ENCODE measurements at regions not wholly inside any gene's neighbourhood (a gene's known extent, or its start where the extent isn't known, plus 50 kb on each side); places are given as distances from the start of the nearest gene placed in this dataset.
"Not testable (repeated sequence)": the region's sequence is repeated elsewhere in the genome, so short reads cannot be mapped to it uniquely, and the experiment has no call there.

- Mint-ChIP-seq H3K9me3 (peaks cover 2 to 24% (median 15%) of the 10 kb centered on the region in 6 donors), H3K27me3 (ENCODE audit: low read depth in 3 of 3) (peaks cover 0 to 1% (median 0%) of the 10 kb centered on the region in 3 donors), H3K4me1 (no peaks in the 10 kb centered on the region), H3K4me3 (no peak overlapping the region), H3K27ac (no peak overlapping the region), H3K36me3 (peaks cover 0 to 5% (median 4%) of the 10 kb centered on the region in 3 donors)
- no peak for DNase-seq
These were observed 732.5 kb upstream of the AGA start for GRCh38 chr4:178174756-178175155.

- Mint-ChIP-seq H3K4me1 (no peaks in the 10 kb centered on the region), H3K4me3 (no peak overlapping the region), H3K36me3 (no peaks in the 10 kb centered on the region), H3K27ac (no peak overlapping the region), H3K27me3 (ENCODE audit: low read depth in 3 of 3) (no peaks in the 10 kb centered on the region), H3K9me3 (peaks cover 17 to 53% (median 29%) of the 10 kb centered on the region in 6 donors)
- DNase-seq: no peak
These were observed 743.3 kb upstream of the AGA start for GRCh38 chr4:178185517-178185916.

GRCh38 chr4:178192611-178193010 lies 750.4 kb upstream of the AGA start:
- Mint-ChIP-seq H3K27me3 (ENCODE audit: low read depth in 3 of 3) (peaks cover 0 to 3% (median 0%) of the 10 kb centered on the region in 3 donors), H3K36me3 (peaks cover 0 to 5% (median 0%) of the 10 kb centered on the region in 3 donors), H3K4me1 (no peaks in the 10 kb centered on the region), H3K4me3 (no peak overlapping the region), H3K27ac (no peak overlapping the region), H3K9me3 (peaks cover 17 to 62% (median 39%) of the 10 kb centered on the region in 6 donors)
- DNase-seq: no peak

- Mint-ChIP-seq H3K4me3 (no peak overlapping the region), H3K27me3 (ENCODE audit: low read depth in 3 of 3) (peaks cover 0 to 3% (median 0%) of the 10 kb centered on the region in 3 donors), H3K9me3 (peaks cover 3 to 58% (median 37%) of the 10 kb centered on the region in 6 donors), H3K4me1 (no peaks in the 10 kb centered on the region), H3K27ac (no peak overlapping the region), H3K36me3 (no peaks in the 10 kb centered on the region)
- DNase-seq: no peak
These were observed 754.6 kb upstream of the AGA start for GRCh38 chr4:178196751-178197374.

GRCh38 chr4:178198691-178199090 lies 756.5 kb upstream of the AGA start:
- H3K4me3 Mint-ChIP-seq: no peak overlapping the region
- no peak overlapping the region for H3K27ac Mint-ChIP-seq
- DNase-seq: no peak
- no peaks in the 10 kb centered on the region for H3K4me1 Mint-ChIP-seq
- peaks cover 1 to 48% (median 25%) of the 10 kb centered on the region in 6 donors for H3K9me3 Mint-ChIP-seq
- H3K36me3 Mint-ChIP-seq: no peaks in the 10 kb centered on the region
- H3K27me3 Mint-ChIP-seq (ENCODE audit: low read depth in 3 of 3): peaks cover 0 to 3% (median 0%) of the 10 kb centered on the region in 3 donors

- no peak overlapping the region for H3K27ac Mint-ChIP-seq
- no peak overlapping the region for H3K4me3 Mint-ChIP-seq
- no peaks in the 10 kb centered on the region for H3K36me3 Mint-ChIP-seq
- no peaks in the 10 kb centered on the region for H3K4me1 Mint-ChIP-seq
- DNase-seq: no peak
- no peaks in the 10 kb centered on the region for H3K27me3 Mint-ChIP-seq (ENCODE audit: low read depth in 3 of 3)
- peaks cover 2 to 62% (median 20%) of the 10 kb centered on the region in 6 donors for H3K9me3 Mint-ChIP-seq
These were observed 760.2 kb upstream of the AGA start for GRCh38 chr4:178202422-178202821.

GRCh38 chr4:178205826-178206225 lies 763.6 kb upstream of the AGA start:
- Mint-ChIP-seq H3K36me3 (no peaks in the 10 kb centered on the region), H3K9me3 (peaks cover 2 to 57% (median 20%) of the 10 kb centered on the region in 6 donors), H3K4me1 (no peaks in the 10 kb centered on the region), H3K27ac (no peak overlapping the region), H3K27me3 (ENCODE audit: low read depth in 3 of 3) (no peaks in the 10 kb centered on the region), H3K4me3 (no peak overlapping the region)
- DNase-seq: no peak

- peaks cover 3 to 14% (median 9%) of the 10 kb centered on the region in 6 donors for H3K9me3 Mint-ChIP-seq
These were observed 773.1 kb upstream of the AGA start for GRCh38 chr4:178215309-178215708.

GRCh38 chr4:178215763-178216162 lies 773.5 kb upstream of the AGA start:
- H3K4me3 Mint-ChIP-seq: no peak overlapping the region
- H3K27me3 Mint-ChIP-seq (ENCODE audit: low read depth in 3 of 3): no peaks in the 10 kb centered on the region
- peaks cover 0 to 3% (median 0%) of the 10 kb centered on the region in 3 donors for H3K36me3 Mint-ChIP-seq
- no peak overlapping the region for H3K27ac Mint-ChIP-seq
- H3K9me3 Mint-ChIP-seq: peaks cover 3 to 14% (median 9%) of the 10 kb centered on the region in 6 donors
- H3K4me1 Mint-ChIP-seq: no peaks in the 10 kb centered on the region
- no peak for DNase-seq

More at GRCh38 chr4:178215309-178215708, 773.1 kb upstream of the AGA start:
- no peak overlapping the region for H3K27ac Mint-ChIP-seq
- no peaks in the 10 kb centered on the region for H3K27me3 Mint-ChIP-seq (ENCODE audit: low read depth in 3 of 3)
- no peaks in the 10 kb centered on the region for H3K4me1 Mint-ChIP-seq
- DNase-seq: no peak
- H3K36me3 Mint-ChIP-seq: peaks cover 0 to 3% (median 0%) of the 10 kb centered on the region in 3 donors
- H3K4me3 Mint-ChIP-seq: no peak overlapping the region

- peaks cover 12 to 72% (median 56%) of the 10 kb centered on the region in 6 donors for H3K9me3 Mint-ChIP-seq
- H3K4me1 Mint-ChIP-seq; H3K27ac Mint-ChIP-seq; DNase-seq; H3K27me3 Mint-ChIP-seq (ENCODE audit: low read depth in 3 of 3); H3K36me3 Mint-ChIP-seq; H3K4me3 Mint-ChIP-seq: not testable (repeated sequence)
These were observed 784.2 kb upstream of the AGA start for GRCh38 chr4:178226421-178226820.

GRCh38 chr4:178233906-178234305 lies 791.7 kb upstream of the AGA start:
- Mint-ChIP-seq H3K4me1 (no peaks in the 10 kb centered on the region), H3K27me3 (ENCODE audit: low read depth in 3 of 3) (no peaks in the 10 kb centered on the region), H3K36me3 (no peaks in the 10 kb centered on the region), H3K4me3 (no peak overlapping the region), H3K9me3 (peaks cover 16 to 63% (median 47%) of the 10 kb centered on the region in 6 donors), H3K27ac (no peak overlapping the region)
- no peak for DNase-seq

- Mint-ChIP-seq H3K36me3 (peaks cover 0 to 4% (median 3%) of the 10 kb centered on the region in 3 donors), H3K9me3 (peaks cover 9 to 58% (median 31%) of the 10 kb centered on the region in 6 donors), H3K4me1 (no peaks in the 10 kb centered on the region), H3K4me3 (no peak overlapping the region), H3K27me3 (ENCODE audit: low read depth in 3 of 3) (no peaks in the 10 kb centered on the region), H3K27ac (no peak overlapping the region)
- no peak for DNase-seq
These were observed 798.7 kb upstream of the AGA start for GRCh38 chr4:178240891-178241290.

GRCh38 chr4:178241601-178242118 lies 799.4 kb upstream of the AGA start:
- H3K36me3 Mint-ChIP-seq: peaks cover 0 to 4% (median 3%) of the 10 kb centered on the region in 3 donors
- H3K4me1 Mint-ChIP-seq: no peaks in the 10 kb centered on the region
- no peaks in the 10 kb centered on the region for H3K27me3 Mint-ChIP-seq (ENCODE audit: low read depth in 3 of 3)
- H3K4me3 Mint-ChIP-seq: no peak overlapping the region
- no peak for DNase-seq
- no peak overlapping the region for H3K27ac Mint-ChIP-seq
- H3K9me3 Mint-ChIP-seq: peaks cover 6 to 57% (median 30%) of the 10 kb centered on the region in 6 donors

- Mint-ChIP-seq H3K4me1 (no peaks in the 10 kb centered on the region), H3K27me3 (ENCODE audit: low read depth in 3 of 3) (peaks cover 0 to 1% (median 0%) of the 10 kb centered on the region in 3 donors), H3K4me3 (no peak overlapping the region), H3K9me3 (peaks cover 4 to 57% (median 29%) of the 10 kb centered on the region in 6 donors), H3K36me3 (peaks cover 0 to 4% (median 3%) of the 10 kb centered on the region in 3 donors), H3K27ac (no peak overlapping the region)
- no peak for DNase-seq
These were observed 800.4 kb upstream of the AGA start for GRCh38 chr4:178242655-178243054.

Measured in immature natural killer cell (primary cell).